ENCODE measurements at regions not wholly inside any gene's neighbourhood (a gene's known extent, or its start where the extent isn't known, plus 50 kb on each side); places are given as distances from the start of the nearest gene placed in this dataset.
"Not testable (repeated sequence)": the region's sequence is repeated elsewhere in the genome, so short reads cannot be mapped to it uniquely, and the experiment has no call there.

DNA sequence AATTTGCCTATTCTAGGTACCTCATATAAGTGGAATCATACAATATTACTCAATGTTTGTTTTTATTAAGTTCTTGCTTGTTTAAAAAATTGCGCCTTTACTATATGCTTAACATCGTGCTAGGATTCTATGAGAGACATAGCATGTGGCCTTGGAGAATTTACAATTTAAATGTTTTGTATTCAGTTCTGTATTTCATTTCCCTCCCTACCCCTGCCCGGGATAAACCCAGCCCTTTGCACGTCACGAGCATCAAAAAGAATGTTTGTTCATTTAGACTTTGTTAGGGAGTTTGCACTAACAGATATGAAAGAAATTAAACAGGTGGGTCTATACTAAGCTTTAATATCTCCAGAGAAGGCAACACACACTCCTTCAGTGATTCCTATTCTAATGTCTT lies 75.7 kb downstream of the C18orf54 start:
- DNase-seq = no peak

DNA sequence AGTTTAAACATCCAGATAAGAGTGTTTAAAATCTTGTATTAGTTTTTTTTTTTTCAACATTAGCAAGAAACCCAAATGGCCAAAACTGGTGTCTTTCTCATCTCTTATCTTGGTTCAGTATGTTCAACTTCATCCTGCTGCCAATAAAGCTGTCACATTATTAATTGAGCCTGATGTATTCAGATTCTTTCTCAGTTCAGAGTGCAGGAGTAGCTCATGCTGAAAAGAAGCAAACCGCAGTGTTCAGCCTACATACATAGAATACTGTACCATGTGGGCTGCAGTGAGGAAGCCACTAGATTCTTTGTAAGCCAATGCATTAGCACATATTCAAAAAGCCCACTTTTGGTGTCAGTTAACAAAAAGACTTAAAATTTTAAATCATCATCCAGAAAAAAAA lies 76.2 kb downstream of the C18orf54 start:
- no peak for DNase-seq

DNA sequence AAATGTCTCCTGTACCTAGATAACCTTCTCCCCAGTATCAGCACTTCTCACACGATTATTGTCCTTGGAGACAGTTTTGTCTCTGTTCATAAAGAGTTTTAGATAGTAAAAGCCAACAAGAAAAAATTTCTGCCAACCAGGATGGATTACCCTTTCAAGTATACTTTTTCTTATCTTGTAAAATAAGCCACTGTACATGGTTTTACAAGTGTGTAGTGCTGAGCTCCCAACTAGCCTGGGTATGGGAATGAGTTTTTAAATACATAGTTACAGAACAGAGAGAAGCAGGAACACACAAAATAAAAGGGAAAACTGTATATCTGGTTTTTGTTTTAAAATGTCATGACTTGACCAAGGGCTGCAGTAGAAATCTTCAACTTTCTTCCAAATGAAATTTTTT lies 76.7 kb downstream of the C18orf54 start:
- no peak for DNase-seq

DNA sequence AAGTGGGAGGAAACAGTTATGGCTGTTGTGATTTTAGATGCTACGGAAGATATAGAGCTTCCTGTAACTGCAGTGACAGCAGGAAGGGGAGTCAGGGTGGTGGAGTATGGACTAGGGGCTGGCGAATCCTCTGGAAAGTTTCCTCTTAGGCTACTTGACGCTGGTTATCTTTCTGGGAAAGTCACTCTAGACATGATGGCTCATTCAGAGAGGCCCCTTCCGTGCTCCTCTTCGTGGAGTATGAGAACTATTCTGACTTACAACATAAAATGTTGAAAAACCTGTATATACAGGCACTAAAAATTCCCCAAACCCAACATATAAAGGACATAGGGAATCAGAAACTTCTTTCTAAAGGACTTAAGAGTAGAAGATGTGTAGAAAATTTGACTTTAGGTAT lies 78.8 kb downstream of the C18orf54 start:
- no peak for DNase-seq

DNA sequence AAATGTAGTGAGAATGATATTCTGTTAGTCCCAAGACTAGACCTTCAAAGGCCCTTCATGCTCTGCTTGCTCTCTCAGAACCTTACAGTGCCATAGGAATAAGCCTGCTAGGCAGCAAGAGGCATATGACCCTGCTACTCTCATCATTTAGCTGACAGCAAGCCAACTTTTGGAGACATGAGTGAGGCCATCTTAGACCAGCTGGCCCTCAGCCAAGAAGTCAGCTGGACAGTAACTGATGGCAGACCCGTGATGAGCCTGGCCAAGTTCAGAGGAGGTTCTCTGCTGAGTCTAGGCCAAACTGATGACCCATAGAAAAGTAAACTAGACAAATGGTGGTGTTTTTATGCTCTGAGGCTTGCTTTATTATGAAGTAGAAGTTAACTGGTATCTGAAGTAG lies 82.6 kb downstream of the C18orf54 start:
- DNase-seq = no peak

DNA sequence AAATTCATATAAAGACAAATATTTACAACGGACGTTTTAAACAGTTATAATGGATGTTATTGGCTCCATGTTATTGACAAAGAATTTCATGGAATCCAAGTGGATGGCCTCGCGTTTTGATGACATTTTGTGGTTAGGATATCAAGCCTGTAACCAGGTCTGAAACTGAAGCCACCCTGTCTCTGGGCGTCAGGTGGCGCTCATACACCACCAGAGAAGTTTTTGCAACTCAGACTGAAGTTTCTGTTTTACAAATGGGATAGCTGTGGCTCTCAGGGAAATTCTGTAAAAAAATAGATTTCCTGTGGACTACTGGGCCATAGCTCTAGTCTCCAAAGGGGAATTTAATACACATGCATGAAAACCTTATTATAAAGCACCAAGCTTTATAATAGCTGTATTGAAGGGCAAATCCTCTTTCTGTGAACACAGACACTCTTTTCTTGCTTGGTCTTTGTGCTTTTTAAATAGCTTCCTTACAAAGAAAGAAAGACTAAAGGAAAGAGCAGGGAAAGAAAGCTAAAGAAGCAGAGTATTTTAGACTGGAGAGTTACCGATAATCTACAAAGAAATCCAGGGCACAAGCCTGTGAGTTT lies 86.7 kb downstream of the C18orf54 start:
- DNase-seq = peak; percentile 21 to 85 (median 52)

DNA sequence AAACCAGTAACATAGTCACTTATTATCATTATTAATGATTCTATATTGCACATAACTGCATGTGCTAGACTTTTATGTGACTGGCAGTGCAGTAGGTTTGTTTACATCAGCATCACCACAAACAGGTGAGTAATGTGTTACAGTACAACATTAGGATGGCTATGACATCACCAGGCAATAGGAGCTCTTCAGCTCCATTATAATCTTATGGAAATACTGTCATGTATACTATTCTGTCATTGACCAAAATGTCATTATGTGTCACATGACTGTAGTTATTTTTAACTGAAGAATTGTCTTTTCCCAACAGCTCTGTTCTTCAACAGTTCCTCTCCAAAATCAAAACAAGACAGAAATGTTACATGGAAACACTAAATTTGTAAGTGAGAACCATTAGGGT lies 96.3 kb downstream of the C18orf54 start:
- DNase-seq = no peak

DNA sequence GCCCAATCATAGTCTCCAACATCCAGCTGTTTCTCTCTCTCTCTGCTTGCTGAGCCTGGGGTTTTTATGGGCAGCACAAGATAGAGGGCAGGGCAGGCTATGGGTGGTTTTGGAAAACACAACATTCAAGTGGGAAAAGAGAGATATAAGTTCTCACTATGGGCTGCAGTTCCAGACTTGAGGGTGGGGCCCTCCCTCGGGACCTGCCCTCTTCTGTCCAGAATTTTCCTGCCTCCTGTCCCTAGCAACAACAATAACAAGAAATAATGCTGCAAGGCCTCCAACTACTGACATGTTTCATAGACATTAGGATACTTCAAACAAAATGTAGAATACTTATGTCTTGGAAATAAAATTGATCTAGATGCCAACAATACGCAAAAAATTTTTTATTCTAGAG lies 107.8 kb downstream of the C18orf54 start:
- DNase-seq = no peak

DNA sequence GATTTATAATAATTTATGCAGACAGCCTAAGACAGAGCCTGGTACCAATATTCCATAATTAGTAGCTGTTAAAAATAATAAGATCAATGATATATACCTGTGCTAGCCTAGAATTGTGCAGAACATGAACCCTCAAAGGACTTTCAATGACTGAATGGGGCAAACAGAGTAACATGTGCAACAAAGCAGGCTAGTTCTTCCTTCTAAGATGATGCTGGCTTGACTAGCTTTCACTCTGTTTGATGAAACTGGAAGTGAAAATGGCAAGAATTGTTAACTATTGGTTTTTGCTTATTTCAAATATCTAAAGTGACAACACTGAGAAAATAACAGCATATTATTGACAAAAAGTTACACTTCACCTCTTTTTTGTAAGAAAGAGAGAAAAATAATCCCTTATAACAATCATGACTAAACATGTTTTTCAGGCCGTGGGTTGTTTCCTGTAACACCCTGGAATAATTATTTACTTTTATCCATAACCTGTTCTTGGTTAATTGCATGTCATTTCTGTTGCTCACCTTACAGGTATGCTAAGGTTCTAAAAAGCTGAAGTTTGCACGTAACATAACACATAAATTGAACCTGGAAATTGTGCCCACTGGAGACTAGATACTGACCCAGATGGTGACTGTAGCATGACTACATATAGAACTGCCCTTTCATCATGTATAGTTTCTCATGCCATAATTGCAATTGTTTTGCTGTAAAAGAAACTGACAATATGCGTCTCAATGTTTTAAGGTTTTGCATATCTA lies 108.7 kb downstream of the C18orf54 start:
- DNase-seq = no peak

DNA sequence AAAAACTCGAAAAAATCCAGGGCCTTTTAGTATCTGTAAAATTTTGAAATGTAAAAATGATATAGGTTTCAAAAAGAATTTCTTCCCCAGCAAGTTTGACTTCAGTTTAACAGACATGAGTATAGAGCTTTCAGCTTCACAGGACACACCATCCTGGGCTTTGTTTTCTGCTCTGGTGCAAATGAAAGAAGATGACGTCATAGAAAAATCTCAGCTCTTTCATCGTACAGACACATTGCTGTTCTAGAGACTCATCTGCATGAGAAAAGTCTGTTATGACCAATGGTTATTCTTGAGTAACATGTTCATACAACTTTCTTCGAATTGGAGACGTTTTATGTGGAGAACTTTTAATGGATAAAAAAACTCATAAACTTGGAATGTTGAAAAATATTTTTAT lies 111.7 kb upstream of the DYNAP start:
- peak in 2 of 3 experiments; percentile 3 to 25 for DNase-seq

DNA sequence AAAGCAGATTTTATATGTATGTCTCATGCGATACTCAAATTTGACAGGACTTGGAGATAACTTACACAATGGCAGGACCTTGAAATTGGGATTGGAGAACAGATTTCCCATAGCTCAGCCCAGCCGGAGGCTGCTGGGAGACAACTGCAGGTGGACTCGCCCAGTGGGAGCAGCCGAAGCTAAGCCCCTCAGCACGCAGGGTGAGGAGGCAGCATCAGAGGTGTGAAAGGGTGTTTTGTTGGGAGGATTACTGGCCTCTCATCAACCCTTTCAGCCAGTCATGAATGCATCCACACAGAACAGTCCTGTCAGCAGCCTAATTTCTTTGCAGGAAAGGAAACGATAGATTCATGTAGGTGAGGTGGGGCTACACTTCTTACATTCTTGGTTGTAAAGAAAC lies 110.4 kb upstream of the DYNAP start:
- no peak for DNase-seq

DNA sequence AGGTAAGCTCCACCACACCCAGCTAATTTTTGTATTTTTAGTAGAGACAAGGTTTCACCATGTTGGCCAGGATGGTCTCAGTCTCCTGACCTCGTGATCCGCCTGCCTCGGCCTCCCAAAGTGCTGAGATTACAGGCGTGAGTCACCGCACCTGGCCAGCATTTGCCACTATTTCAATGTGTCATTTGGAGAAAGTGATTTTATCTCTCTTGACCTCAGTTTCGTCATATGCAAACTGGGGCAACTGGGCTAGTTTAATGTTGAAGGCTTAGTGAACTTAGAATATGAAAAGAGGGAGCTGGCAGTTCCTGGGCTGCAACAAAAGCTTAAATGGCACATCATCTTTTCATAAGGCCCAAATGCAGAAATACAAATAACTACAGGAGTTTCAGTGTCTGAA lies 88.6 kb upstream of the DYNAP start:
- not testable (repeated sequence) for DNase-seq

DNA sequence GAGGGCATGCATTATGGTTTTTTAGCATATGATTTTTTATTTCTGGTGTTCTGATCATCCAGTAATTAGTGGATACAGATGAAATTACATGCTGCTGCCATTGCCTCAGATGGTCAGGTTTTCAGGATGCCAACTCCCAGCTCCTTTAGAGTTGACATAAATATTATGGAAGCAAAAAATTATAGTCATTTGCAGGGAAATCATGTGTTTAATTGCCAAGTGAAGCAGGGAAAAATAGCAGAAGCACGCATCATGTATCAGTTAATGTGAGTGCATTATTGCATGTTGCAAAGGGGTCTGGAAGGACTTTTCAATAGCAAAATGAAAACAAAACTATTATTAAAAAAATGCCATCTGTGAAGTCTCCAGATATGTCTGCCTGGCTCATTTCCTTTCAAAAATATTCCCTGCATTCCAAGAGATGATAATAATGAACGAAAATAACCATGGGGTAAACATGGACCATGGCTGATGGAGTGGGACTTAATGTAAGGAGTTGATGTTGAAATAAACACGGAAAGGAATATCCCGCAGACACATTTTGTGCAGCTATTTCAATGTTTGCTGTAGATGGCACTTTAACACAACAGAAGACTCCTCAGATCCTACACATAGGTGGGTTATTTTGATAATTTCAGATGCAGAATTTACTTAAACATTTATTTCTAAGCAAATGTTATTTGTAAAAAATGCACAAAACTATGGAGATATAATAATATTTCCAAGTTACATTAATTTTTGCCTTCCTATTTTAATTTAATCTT lies 87.7 kb upstream of the DYNAP start:
- DNase-seq = peak in 1 of 3 experiments; percentile 55

DNA sequence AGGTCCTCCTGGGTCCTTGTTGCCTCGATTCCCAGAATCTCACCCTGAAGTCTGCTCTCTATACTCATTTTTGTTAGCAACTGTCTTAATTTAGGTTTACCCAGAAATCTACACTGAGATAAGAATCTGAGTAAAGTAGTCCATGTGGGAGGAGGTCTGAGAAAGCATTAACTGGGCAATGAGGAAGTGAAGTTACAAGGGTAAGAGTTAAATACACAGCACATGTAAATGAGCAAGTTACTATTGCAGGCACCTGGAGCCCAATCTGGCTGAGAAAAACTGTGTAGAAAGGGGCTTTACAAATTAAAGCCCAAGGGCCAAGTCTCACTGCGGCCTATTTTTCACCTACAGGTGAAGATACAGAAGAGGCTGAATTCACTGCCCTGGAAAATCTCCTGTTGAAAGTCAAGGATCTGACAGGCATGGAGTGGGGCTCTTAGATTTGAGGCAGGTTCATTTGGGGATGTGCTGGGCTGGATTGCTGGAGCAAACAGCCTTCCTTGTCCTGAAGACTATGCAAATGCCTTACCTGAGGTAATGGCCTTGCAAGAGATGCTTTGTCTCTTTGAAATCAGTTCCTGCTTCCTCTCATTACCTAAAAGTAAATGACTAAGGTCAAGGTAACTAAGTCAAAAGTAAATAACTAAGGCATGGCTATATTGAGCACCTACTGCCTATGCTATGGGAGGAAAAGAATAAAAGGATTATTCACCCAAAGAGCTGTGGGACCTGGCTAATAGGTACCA lies 84.4 kb upstream of the DYNAP start:
- no peak for DNase-seq

DNA sequence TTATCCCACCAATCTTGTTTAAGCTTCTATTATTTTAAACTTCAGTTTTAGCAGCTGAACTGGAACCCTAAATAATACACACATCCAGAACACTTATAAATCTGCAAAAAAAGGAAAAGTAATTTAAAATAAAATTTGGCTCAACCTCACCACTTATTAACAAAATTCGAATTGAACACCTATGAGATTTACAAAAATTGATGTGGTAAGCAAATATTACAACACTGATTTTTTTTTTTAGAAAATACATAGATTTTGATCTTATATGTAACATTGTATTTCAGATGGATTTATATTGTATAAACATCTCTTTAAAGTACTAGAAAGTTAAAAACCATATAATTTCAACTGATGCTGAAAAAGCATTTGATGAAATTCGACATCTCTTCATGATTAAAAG lies 81.3 kb upstream of the DYNAP start:
- no peak for DNase-seq

DNA sequence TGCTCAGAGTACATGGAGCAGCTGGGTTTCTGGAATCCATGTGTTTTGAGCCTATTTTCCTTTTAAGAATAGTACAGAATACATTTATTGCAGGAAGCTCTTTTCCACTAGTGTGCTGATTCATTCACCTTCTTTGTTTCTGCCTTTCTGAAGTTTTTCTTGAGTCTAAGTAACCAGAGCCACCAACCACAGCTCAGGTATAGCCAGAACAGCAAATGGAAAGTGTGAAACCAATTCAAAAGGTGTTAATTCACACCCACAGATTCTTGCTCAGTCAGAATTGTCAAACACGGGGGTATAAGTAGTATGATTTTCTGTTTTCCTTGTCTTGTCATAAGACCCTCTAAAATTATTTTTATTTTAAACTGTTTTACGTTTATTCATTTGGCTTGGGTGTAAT lies 75.9 kb upstream of the DYNAP start:
- peak in 1 of 3 experiments; percentile 25 for DNase-seq

DNA sequence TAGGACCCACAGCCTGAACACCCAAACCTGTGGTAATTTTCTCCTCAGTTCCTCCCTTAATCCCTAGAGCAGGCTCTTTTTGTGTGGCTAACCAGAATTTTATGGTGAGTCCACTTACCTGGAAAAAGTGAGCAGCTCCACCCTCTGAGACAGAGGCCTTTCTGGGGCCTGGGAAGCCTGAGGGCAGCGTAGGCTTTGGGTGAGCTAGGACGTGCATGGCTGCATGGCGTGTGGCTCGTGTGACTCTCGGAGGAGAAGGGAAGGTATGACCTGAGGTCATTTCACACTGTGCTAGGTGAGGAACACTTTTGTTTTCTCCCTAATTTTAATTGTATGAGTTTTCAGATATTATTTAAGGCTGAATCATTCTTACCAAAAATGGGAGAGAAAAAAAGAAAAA lies 73.5 kb upstream of the DYNAP start:
- DNase-seq = no peak

DNA sequence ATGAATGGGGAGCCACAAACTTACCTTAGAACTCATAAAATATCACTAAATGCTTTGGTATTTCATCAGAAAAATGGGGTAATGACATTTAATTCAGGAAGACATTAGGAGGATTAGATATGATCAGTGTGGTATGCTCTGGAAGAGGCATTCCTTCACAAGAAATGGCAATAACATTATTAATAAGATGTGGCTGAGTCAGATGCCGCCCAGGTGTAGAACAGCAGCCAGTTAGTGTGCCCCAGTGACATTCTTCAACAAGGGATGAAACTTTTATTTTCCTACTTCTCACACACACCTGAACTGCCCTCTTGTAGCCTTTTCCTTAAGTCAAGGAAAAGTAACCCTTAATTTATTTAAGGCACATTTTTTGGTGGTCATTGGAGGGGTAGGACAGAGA lies 69.2 kb upstream of the DYNAP start:
- no peak for DNase-seq

DNA sequence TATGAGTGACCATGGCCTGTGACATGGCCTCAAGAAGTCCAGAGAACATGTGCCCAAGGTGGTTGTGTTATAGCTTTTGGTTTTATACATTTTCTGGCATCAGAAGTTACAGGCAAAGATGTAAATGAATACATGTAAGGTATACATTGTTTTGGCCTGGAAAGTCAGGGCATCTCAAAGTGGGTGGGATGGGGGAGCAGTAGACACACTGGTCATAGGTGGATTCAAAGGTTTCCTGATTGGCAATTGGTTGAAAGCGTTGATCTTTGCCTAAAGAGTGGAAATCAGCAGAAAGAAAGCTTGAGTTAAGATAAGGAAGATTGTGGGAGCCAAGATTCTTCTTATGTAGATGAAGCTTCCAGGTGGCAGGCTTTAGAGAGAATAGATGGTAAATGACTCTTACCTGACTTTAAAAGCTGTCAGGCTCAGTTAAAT lies 62.1 kb upstream of the DYNAP start:
- DNase-seq = no peak

DNA sequence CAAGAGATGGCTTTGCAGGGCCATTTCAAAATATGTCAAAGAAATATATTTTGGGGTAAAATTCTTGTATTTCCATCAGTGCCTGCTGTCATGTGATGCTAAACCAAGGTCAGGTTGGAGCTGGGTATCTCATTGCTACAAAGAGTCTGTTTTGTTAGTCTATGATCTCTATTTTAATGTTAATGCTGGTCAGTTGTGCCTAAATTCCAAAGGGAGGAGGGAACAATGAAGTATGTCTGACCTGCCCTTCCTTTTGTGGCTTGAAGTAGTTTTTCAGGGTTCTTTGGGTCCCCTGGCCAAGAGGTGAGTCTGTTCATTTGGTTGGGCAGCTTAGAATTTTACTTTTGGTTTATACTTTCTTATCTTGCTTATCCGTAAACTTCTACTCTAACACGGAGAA lies 61.6 kb upstream of the DYNAP start:
- DNase-seq = no peak

DNA sequence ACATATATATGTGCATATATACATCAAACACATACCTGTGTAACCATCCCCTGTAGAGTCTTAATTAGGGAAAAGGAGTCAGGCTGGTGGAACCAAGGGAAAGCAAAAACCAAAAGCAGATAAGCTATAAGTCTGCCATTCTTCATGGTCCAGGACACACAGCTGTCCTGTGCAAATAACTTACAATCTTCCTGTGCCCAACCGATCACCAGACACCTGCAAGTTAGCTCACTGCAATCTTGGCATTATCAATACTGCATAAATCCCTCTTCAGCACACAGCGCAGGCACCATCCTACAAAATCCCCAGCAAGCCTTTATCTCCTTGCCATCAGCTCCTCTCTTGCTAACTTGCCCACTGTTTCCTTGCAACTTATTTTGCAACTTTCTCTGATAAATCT lies 60.8 kb upstream of the DYNAP start:
- no peak for DNase-seq

DNA sequence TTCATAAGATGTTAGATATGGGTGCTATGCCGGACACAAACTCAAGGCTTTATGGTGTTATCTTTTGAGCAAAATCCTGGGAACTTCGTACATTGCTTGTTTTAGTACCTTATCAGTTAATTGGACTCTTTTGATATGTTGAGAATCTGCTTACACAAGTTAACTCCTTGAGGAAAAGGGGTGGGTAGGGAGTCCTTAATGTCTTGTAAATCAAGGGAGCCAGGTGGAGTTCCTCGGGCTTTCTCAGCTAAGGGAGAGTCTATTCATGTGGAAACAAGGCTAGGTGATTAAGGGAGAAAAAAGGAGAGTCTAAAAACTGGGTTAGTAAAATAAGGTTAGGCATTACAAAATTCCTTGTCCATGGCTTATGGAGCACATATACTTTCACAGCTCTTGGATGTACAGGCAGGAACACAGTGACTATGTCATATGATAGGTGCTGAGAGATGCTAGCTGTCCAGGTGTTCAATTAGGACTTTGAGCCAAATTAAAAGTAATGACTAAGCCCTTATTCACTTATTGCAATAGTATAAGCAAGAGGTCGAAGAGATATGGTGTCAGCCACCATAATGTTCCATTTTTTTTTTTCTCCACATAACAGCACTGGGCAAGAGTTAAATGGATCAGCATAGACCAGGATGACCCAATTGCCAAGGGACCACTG lies 59.5 kb upstream of the DYNAP start:
- DNase-seq = no peak

DNA sequence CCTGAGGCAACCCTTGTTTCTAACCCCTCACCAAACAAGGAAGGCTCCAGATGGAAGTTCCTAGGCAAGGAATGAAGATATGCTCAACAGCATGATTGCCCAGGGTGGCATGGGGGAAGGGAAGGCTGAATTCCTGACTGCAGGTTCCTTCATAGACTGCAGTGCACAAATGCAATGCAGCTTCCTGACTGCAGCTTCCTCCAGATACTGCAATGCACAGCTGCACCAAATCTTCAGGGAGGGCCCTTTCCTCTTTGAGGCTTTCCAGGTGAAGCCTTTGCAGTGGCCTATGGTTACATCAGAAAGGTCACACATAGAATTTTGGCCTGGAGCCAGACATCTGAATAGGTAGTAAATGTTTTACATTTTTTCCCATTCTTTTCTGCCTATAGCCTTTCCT lies 58.8 kb upstream of the DYNAP start:
- peak in 2 of 3 experiments; percentile 12 to 58 for DNase-seq

Data from NCI-H1417 (cell line).